ENCODE measurements at regions not wholly inside any gene's neighbourhood (a gene's known extent, or its start where the extent isn't known, plus 50 kb on each side); places are given as distances from the start of the nearest gene placed in this dataset.

- no peak for DNase-seq (ENCODE audit: low read depth)
These were observed 400.0 kb upstream of the CDH4 start for GRCh38 chr20:60851826-60852704.

DNA sequence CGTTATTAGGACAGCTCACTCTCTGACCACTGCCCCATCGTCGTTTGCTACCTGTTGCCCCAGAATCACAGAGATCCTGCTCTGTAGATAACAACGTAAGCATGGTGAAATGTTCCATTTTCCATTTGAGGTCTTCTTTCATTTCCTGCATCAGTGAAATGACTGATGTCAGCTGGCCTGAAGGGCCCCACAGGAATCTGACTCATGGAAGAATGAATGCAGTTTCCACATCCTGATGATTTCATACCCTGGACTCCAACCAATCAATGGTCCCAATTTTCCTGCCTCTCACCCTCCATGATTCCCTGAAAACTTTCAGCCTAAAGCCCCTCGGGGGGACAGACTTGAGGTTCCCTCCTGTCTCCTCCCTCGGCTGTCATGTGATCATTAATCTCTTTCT is 394.4 kb upstream of the CDH4 start:
- DNase-seq (ENCODE audit: low read depth), result no peak

DNA sequence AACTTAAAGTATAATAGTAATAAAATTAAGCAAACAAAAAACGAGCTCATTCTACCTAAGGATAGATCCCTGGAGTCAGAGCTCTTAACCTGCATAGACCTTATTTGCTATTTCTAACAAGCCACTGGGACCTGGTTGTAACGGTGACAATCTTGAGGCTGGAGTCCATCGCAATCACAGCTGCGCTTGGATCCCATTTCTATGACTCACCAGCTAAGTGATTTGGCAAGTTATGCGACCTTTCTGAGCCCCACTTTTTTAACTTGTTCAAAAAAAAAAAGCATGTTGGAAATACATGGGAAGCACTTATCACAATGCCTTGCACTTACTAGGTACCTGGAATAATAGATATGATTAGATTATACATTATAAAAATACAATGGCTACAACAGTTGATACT is 389.5 kb upstream of the CDH4 start:
- DNase-seq (ENCODE audit: low read depth), result no peak

DNA sequence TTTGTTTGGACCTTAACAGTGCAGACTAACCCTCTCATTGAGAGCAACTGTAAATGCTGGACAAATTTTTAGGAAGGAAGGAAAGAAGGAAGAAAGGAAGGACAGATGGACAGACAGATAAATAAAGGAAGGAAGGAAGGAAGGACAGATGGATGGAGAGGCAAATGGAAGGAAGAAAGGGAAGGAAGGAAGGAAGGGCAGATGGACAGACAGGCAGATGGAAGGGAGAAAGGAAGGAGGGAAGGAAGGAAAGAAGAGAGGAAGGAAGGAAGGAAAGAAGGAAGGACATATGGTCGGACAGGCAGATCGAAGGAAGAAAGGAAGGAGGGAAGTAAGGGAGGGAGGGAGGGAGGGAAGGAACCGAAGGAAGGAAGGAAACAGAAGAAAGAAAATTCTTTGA is 388.5 kb upstream of the CDH4 start:
- DNase-seq (ENCODE audit: low read depth), result no peak

DNA sequence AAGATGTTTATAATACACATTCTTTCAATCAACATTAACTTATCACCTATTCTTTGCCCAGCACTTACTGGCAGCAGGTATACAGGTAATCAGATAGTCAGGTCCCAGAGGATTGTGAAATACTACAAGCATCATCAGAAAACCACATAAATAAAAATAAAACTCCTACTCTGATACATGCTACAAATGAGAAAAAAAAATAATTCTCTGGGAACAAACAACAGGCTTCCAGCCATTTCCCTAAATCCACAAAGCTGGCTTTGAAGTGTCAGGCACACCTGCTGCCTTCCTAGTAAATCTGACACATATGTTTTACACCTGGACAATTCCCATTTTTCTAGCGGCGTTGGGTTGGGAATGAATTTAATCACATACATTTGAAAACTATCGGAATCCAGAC is 384.5 kb upstream of the CDH4 start:
- no peak for DNase-seq (ENCODE audit: low read depth)

DNA sequence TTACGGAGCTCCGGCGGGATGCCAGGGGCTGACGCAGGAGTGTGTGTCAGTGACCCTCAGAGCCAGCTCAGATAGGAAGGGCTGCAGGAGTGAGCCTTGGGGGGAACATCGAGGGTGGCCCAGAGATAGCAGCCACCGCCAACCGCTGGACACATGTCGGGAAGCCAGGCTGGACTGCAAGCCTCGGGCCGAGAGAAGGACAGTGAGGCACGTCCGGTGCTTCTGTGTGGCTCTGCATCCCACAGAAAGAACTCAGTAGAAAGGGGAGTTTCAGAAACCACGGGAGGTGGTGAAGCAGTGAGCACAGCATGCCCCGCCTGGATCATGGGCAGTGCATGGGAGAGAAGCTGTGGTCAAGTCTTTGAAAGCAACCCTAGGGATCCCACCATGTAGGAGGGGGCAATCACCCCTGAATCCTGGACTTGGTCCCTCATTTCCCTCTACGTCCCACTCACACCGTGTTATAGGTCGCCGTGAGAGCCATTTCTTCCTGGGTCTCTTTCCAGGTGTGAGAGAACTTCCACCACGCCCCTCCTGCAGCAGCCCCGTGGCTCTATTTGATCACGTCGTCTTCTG is 383.7 kb upstream of the CDH4 start:
- no peak for DNase-seq (ENCODE audit: low read depth)

GRCh38 chr20:60869087-60869486 is 383.0 kb upstream of the CDH4 start:
- no peak for DNase-seq (ENCODE audit: low read depth)

DNA sequence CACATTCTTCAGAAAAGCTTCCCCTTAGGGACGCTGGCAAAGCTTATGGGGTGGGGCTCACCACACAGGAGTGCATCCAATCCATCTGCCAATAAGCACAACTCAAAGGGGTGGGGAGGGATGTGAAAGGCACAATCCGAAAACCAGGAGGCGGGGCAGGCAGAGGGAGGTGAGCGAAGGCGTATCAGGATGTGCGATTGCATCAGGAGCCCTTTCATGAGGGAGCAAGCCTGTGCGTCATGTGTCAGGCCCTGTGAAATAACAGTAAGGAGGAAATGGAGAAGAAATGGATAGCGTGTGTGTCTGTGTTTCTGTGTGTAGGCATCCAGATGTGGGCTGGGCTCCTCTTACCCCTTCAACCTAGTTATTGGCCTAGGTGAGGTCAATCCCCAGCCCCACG is 382.4 kb upstream of the CDH4 start:
- no peak for DNase-seq (ENCODE audit: low read depth)

- DNase-seq (ENCODE audit: low read depth), result no peak
These were observed 382.0 kb upstream of the CDH4 start for GRCh38 chr20:60870040-60870439.

DNA sequence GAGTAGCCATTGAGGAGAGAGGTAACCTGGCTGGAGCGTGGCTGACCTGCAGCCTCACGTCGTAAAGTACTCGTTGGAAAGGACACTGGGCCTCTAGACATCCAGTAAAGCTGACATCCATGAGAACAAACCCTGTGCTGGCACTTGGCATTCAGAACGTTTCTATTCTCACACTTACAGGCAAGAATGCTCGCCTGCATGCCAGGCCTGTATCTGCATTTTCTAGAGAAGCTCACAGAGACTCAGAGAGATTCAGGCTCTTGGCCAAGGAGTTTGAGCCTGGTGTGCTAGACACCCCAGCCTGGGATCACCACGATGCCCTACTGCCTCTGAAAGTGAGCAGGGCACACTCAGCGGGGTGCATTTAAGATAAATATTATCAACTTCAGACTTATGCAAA is 379.8 kb upstream of the CDH4 start:
- DNase-seq (ENCODE audit: low read depth), result no peak

DNA sequence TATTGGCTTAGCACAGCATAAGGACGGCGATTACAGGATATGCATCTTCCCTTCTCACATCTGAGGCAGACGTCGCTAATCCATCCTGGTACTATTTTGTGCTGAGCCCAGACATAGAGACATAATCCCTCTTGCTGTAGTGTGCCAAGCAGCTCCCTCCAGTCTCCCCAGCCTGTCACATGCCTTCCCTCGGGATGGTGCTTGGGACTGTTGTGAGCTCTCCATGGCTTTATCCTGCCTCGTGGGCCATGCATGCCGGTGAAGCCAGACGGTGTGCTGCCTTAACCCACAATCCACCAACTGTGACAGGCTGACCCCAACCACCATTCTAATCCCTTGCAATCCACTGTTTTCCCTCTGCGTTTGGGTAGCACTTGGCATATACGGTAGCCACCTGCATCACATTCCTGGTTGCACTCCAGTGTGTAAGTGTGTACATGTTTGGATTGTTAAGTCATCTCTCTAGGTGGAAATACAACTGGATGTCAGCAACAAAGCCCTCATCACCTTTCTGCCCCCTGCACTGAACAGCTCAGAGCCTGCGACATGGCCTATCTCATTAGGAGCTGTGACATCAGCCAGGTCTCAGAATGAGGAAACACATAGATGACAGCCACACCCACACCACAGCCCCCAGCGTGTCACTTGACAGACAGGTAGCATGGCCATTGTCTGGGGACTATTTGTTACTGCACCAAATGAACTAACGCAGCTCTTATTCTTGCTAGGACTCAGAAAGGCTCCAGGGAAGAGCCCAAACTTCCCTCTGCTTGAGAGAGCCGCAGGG is 374.8 kb upstream of the CDH4 start:
- DNase-seq (ENCODE audit: low read depth), result no peak

DNA sequence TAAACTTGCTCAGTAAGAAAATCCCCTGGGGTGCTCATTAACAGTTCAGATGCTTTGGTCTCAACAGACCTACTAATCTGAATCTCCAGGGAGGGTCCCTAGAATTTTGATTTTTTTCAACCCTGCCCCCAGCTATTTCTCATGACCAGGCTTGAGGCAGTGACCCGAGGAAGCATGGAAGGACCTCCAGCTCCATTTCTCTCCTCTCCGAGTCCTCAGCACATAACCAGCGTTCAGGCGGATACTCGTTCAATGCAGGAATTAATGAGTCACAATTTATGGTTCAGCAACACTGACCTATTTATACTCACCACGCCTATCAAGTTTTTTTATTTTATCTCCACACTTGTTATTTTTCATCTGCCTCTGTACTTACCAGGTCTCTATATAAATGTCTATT is 369.2 kb upstream of the CDH4 start:
- DNase-seq (ENCODE audit: low read depth), result no peak

DNA sequence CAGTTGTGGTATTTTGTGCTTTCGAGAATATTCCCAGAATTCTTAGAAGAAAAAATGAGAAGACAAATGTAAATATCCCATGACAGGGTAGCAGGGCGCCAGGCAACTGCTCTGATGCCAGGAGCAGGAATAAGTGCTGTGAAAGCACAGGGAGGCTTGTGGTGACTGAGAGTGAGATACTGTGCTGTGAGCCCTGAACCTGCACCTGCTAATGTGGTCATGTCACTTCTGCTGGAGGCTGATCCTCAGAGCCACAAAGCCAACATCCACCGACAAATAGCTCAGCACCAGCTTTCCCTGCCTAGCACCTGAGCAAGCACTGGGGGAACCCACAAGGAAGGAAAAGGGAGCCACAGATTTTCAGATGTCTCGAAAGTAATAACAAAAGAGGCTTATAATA is 368.6 kb upstream of the CDH4 start:
- DNase-seq (ENCODE audit: low read depth), result no peak

GRCh38 chr20:60884277-60884676 is 367.8 kb upstream of the CDH4 start:
- no peak for DNase-seq (ENCODE audit: low read depth)

DNA sequence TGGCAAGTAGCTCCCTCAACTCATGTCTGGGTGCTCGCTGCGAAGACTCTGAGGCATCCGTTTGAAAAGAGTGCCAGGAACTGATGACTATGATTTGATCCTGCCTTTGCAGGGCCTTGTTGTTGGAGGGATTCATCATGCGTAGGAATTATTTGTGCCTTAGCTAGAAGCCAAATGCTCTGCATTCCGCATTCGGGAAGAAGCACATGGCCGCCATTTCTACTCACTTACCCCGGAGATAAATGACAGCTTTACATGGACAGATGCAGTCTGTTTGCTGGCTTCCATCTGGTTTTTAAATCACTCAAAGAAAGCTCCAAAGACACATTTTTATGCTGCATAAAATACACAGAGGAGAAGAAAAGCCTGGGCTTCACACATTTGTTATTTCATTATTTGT is 363.3 kb upstream of the CDH4 start:
- DNase-seq (ENCODE audit: low read depth), result no peak

DNA sequence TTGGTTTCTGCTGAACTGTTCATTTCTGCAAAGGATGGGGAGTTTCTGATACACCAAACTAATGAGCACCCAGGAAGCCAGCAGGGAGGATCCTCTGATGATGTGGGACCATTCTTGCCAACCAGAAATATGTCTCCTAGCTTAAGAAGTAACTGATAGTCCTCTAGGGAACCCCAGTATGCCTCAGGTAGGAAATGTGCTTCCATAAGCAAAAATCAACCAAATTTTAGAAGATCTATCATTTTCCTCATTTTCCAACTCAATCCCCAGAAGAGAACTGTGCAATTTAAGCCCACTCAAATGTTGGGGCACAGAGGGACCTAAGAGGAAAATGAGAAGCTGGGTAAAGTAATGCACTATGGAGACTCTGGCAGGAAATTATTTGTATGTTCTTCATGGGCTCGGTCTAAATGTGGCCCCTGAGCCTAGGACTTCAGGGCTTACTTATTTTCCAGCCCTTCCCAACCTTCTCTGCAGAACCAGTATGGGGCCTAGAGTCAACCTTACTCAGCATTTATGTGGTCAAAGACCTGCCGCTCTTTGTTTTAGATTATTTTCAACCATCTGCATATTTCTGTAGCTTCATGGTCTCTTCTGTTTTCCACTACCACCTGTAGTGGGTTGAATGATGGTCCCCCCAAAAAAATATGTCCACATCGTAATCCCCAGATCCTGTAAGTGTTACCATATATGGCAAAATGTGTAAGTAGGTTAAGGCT is 359.8 kb upstream of the CDH4 start:
- no peak for DNase-seq (ENCODE audit: low read depth)

- no peak for DNase-seq (ENCODE audit: low read depth)
These were observed 358.0 kb upstream of the CDH4 start for GRCh38 chr20:60894091-60894490.

GRCh38 chr20:60895363-60896079 is 356.5 kb upstream of the CDH4 start:
- no peak for DNase-seq (ENCODE audit: low read depth)

- no peak for DNase-seq (ENCODE audit: low read depth)
These were observed 354.1 kb upstream of the CDH4 start for GRCh38 chr20:60897976-60898375.

DNA sequence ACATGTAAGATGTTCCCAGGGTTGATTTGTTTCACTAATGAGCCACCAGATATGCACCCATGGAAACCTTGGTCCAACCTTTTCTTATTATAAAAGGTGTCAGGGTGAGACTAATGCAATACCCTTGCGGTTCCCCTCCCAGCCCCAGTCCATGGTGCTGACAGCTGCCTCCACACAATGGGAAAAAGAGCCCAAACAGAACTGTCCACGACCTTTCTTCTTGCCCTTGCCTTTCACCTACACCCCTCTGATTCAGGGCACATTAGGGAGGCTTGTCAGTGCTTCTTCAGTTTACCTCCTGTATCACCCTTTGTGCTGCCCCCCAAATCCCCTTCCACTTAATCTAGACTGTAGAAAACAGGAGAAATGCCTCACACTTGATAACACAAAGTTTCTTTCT is 352.7 kb upstream of the CDH4 start:
- no peak for DNase-seq (ENCODE audit: low read depth)

DNA sequence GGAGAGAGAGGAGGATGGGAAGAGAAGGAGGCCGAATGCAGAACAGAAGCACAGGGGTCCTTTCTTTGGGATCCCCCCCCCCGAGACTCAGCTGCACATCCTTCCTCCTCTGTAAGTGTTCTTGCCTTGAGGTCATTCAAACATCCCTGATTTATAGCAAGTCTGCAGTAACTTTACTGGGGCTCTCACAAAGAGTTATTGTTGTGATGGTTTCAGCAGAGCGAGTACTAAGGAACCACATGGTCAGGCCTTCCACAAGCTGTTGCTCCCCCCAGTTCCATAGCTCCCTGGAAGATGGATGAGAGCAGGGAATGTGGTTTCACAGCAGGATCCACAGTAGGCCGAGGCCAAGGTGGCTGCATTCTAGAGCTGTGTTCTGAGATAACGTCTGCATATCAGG is 351.4 kb upstream of the CDH4 start:
- DNase-seq (ENCODE audit: low read depth), result no peak

- no peak for DNase-seq (ENCODE audit: low read depth)
These were observed 350.2 kb upstream of the CDH4 start for GRCh38 chr20:60901831-60902230.
